Upper lobe of left lung (tissue), 6 donors: ENCODE measurements at regions not wholly inside any gene's neighbourhood (a gene's known extent, or its start where the extent isn't known, plus 50 kb on each side); places are given as distances from the start of the nearest gene placed in this dataset.

Source experiments
- ATAC-seq, 2 donors: fragments of 200-7000 bp; cut with Tn5 transposase; one replicate each; pipeline ENCODE4 v1.9.1; 2022; ENCODE audit warnings: mild to moderate bottlenecking in 2 of 2, moderate library complexity in 2 of 2; ENCODE audit not compliant: low FRiP score in 2 of 2
- DNase-seq, 2 donors: peaks; one replicate each; pipeline ENCODE4 v3.0.0-alpha.2; 2019 to 2020
- H3K27ac ChIP-seq, 4 donors: fragments of 200-600 bp; sonication (generic); one replicate each; pipeline ENCODE4 v1.5.1; 2016 to 2019
- H3K27me3 ChIP-seq, 4 donors: fragments of 200-600 bp; sonication (generic); one replicate each; pipeline ENCODE4 v1.5.1; 2017 to 2019
- H3K36me3 ChIP-seq, 4 donors: fragments of 200-600 bp; sonication (generic); one replicate each; pipeline ENCODE4 v1.5.1; 2016 to 2019
- H3K4me1 ChIP-seq, 4 donors: fragments of 200-600 bp; sonication (generic); one replicate each; pipeline ENCODE4 v1.5.1; 2018 to 2019
- H3K4me3 ChIP-seq, 4 donors: fragments of 200-600 bp; sonication (generic); one replicate each; pipeline ENCODE4 v1.5.1; 2017 to 2019; ENCODE audit warnings: mild to moderate bottlenecking in 2 of 4, moderate library complexity in 1 of 4
- H3K9me3 ChIP-seq, 4 donors: fragments of 200-600 bp; sonication (generic); one replicate each; pipeline ENCODE4 v1.5.1; 2018 to 2019
- CTCF ChIP-seq, 6 experiments: fragments of 450-650 bp in 4 of 6; fragments of 200-600 bp in 2 of 6; sonication (generic) in 2 of 6; IDR thresholded peaks; one replicate each; pipeline ENCODE4 v1.5.1; 2016 to 2019; ENCODE audit warnings: antibody characterized with exemption in 6 of 6
- EP300 ChIP-seq, 4 donors: sonication (generic); formaldehyde crosslinking; IDR thresholded peaks; one replicate each; pipeline ENCODE4 v1.5.1; 2017; ENCODE audit warnings: antibody characterized with exemption in 4 of 4, control low read depth in 2 of 4
- POLR2A ChIP-seq, 4 donors: fragments of 450-650 bp; IDR thresholded peaks; one replicate each; pipeline ENCODE4 v1.5.1; 2016 to 2017; ENCODE audit warnings: antibody characterized with exemption in 4 of 4, mild to moderate bottlenecking in 2 of 4
- POLR2AphosphoS5 ChIP-seq, 2 donors: sonication (generic); formaldehyde crosslinking; IDR thresholded peaks; one replicate each; pipeline ENCODE4 v1.5.1; 2017; ENCODE audit warnings: antibody characterized with exemption in 2 of 2
- WGBS, 2 donors: methylation state at CpG; one replicate each; pipeline ENCODE4 v1.1.5; 2017 to 2018; 5-methylcytosine and 5-hydroxymethylcytosine counted together
- donor health status: DM: no; HTN: no; CAD: no; lungs with moderate emphysema.
- donor health status: DM: no; HTN: yes; CAD: no; lungs with severe emphysema.

- no peak for TF ChIP-seq EP300 (IDR thresholded peaks at IDR 0.05)
- no peak for TF ChIP-seq POLR2A (IDR thresholded peaks at IDR 0.05)
- TF ChIP-seq POLR2AphosphoS5 (IDR thresholded peaks at IDR 0.05): no peak
- no peak for TF ChIP-seq CTCF (IDR thresholded peaks at IDR 0.05)
- Histone ChIP-seq H3K27me3 (no peaks in the 10 kb centered on the region), H3K4me3 (no peak overlapping the region), H3K36me3 (no peaks in the 10 kb centered on the region), H3K9me3 (no peaks in the 10 kb centered on the region), H3K27ac (no peak overlapping the region), H3K4me1 (no peaks in the 10 kb centered on the region)
- WGBS, 2 donors: 77 to 81% methylated on average over 1 of the region's 1 CpG
- ATAC-seq: no peak
- DNase-seq: no peak
These were observed 699.4 kb downstream of the ZPLD1 start for GRCh38 chr3:103134023-103134724.

- no peak overlapping the region for H3K27ac ChIP-seq
- no peak for ATAC-seq
- H3K4me3 ChIP-seq: no peak overlapping the region
- no peaks in the 10 kb centered on the region for H3K36me3 ChIP-seq
- no peaks in the 10 kb centered on the region for H3K27me3 ChIP-seq
- no peaks in the 10 kb centered on the region for H3K4me1 ChIP-seq
- no peaks in the 10 kb centered on the region for H3K9me3 ChIP-seq
- no peak for DNase-seq
- TF ChIP-seq EP300 (IDR thresholded peaks at IDR 0.05) (no peak), CTCF (IDR thresholded peaks at IDR 0.05) (no peak), POLR2AphosphoS5 (IDR thresholded peaks at IDR 0.05) (no peak)
These were observed 701.8 kb downstream of the ZPLD1 start for GRCh38 chr3:103136621-103137020.

GRCh38 chr3:103137830-103138229 lies 703.0 kb downstream of the ZPLD1 start:
- no peaks in the 10 kb centered on the region for H3K36me3 ChIP-seq
- no peak overlapping the region for H3K4me3 ChIP-seq
- H3K4me1 ChIP-seq: no peaks in the 10 kb centered on the region
- no peak for DNase-seq
- ATAC-seq: no peak
- no peaks in the 10 kb centered on the region for H3K27me3 ChIP-seq
- H3K27ac ChIP-seq: no peak overlapping the region
- TF ChIP-seq CTCF (IDR thresholded peaks at IDR 0.05): no peak
- no peaks in the 10 kb centered on the region for H3K9me3 ChIP-seq

GRCh38 chr3:103158183-103158582 lies 723.4 kb downstream of the ZPLD1 start:
- Histone ChIP-seq H3K27ac (no peak overlapping the region), H3K4me1 (no peaks in the 10 kb centered on the region), H3K36me3 (no peaks in the 10 kb centered on the region), H3K27me3 (no peaks in the 10 kb centered on the region), H3K4me3 (no peak overlapping the region), H3K9me3 (no peaks in the 10 kb centered on the region)
- WGBS, 2 donors: 42 to 47% methylated on average over 1 of the region's 1 CpG
- DNase-seq (no peak), ATAC-seq (no peak)
- TF ChIP-seq POLR2A (IDR thresholded peaks at IDR 0.05) (no peak), POLR2AphosphoS5 (IDR thresholded peaks at IDR 0.05) (no peak), EP300 (IDR thresholded peaks at IDR 0.05) (no peak), CTCF (IDR thresholded peaks at IDR 0.05) (no peak)

- H3K4me3 ChIP-seq: no peak overlapping the region
- H3K27ac ChIP-seq: no peak overlapping the region
- peak in 1 of 2 donors; percentile 12 for DNase-seq
- no peak for ATAC-seq
- TF ChIP-seq CTCF (IDR thresholded peaks at IDR 0.05): no peak
- no peaks in the 10 kb centered on the region for H3K4me1 ChIP-seq
- 95% methylated on average over 13 of the region's 13 CpGs for WGBS, 2 donors
- H3K9me3 ChIP-seq: no peaks in the 10 kb centered on the region
- H3K36me3 ChIP-seq: no peaks in the 10 kb centered on the region
- H3K27me3 ChIP-seq: no peaks in the 10 kb centered on the region
These were observed 732.1 kb downstream of the ZPLD1 start for GRCh38 chr3:103166890-103167289.
